Liver (tissue), 8 donors: ENCODE measurements at regions not wholly inside any gene's neighbourhood (a gene's known extent, or its start where the extent isn't known, plus 50 kb on each side); places are given as distances from the start of the nearest gene placed in this dataset.

ENCODE experiments used
- DNase-seq: peaks from one replicate; pipeline ENCODE4 v3.0.0-alpha.2; 2017; ENCODE audit warnings: low spot score
- H3K27ac ChIP-seq, 2 donors: one replicate each; pipeline ENCODE4 v1.7.0; 2013; ENCODE audit warnings: inconsistent platforms in 2 of 2, low read length in 2 of 2, control low read depth in 1 of 2, low read depth in 1 of 2, mild to moderate bottlenecking in 1 of 2
- H3K27me3 ChIP-seq, 4 donors: one replicate each; pipeline versions ENCODE4 v1.6.1 to v1.7.0; 2013; ENCODE audit warnings: low read length in 3 of 4, inconsistent platforms in 1 of 4, mild to moderate bottlenecking in 1 of 4, moderate library complexity in 1 of 4; ENCODE audit not compliant: control insufficient read depth in 4 of 4, insufficient read depth in 4 of 4
- H3K36me3 ChIP-seq, 4 donors: one replicate each; pipeline versions ENCODE4 v1.6.1 to v1.7.0; 2013; ENCODE audit warnings: low read length in 3 of 4, mild to moderate bottlenecking in 3 of 4, low read depth in 1 of 4, moderate library complexity in 1 of 4; ENCODE audit not compliant: control insufficient read depth in 4 of 4, insufficient read depth in 3 of 4
- H3K4me1 ChIP-seq, 4 donors: one replicate each; pipeline versions ENCODE4 v1.6.1 to v1.7.0; 2013; ENCODE audit warnings: low read length in 3 of 4, mild to moderate bottlenecking in 3 of 4, moderate library complexity in 1 of 4; ENCODE audit not compliant: control insufficient read depth in 4 of 4, insufficient read depth in 4 of 4
- H3K4me3 ChIP-seq, 3 donors: one replicate each; pipeline versions ENCODE4 v1.6.1 to v1.7.0; 2013; ENCODE audit warnings: low read length in 3 of 3, control low read depth in 1 of 3, low read depth in 1 of 3, mild to moderate bottlenecking in 1 of 3
- H3K9ac ChIP-seq, 2 donors: one replicate each; pipeline ENCODE4 v1.7.0; 2013; ENCODE audit warnings: low read length in 2 of 2, mild to moderate bottlenecking in 2 of 2, moderate library complexity in 2 of 2, control low read depth in 1 of 2, low read depth in 1 of 2
- H3K9me3 ChIP-seq, 4 donors: one replicate each; pipeline versions ENCODE4 v1.6.1 to v1.7.0; 2013; ENCODE audit warnings: low read length in 3 of 4; ENCODE audit not compliant: control insufficient read depth in 4 of 4
- ATF3 ChIP-seq: IDR thresholded peaks from 2 replicates; pipeline ENCODE4 v1.6.1; 2016; ENCODE audit warnings: antibody characterized with exemption
- CTCF ChIP-seq: fragments of 150-350 bp; IDR thresholded peaks from 2 replicates; pipeline ENCODE4 v1.5.1; 2017; ENCODE audit warnings: improper control_type of control experiment, low read depth, low read length; ENCODE audit not compliant: missing input control
- EGR1 ChIP-seq, 2 donors: IDR thresholded peaks; 2 replicates each; pipeline ENCODE4 v1.6.1; 2016 to 2018; ENCODE audit warnings: antibody characterized with exemption in 2 of 2, low read depth in 2 of 2
- FOXA1 ChIP-seq: IDR thresholded peaks from 2 replicates; pipeline ENCODE4 v1.6.1; 2016; ENCODE audit warnings: antibody characterized with exemption
- FOXA2 ChIP-seq: IDR thresholded peaks from 2 replicates; pipeline ENCODE4 v1.6.1; 2016; ENCODE audit warnings: antibody characterized with exemption
- GABPA ChIP-seq, 2 donors: IDR thresholded peaks in 1 of 2; conservative IDR thresholded peaks in 1 of 2; 2 replicates each; pipeline ENCODE4 v1.6.1; 2016; ENCODE audit warnings: antibody characterized with exemption in 2 of 2, mild to moderate bottlenecking in 1 of 2, moderate library complexity in 1 of 2
- HNF4A ChIP-seq, 2 donors: conservative IDR thresholded peaks; 2 replicates each; pipeline ENCODE4 v1.6.1; 2016; ENCODE audit warnings: antibody characterized with exemption in 2 of 2, mild to moderate bottlenecking in 2 of 2
- HNF4G ChIP-seq: IDR thresholded peaks from 2 replicates; pipeline ENCODE4 v1.6.1; 2016; ENCODE audit warnings: antibody characterized with exemption
- JUND ChIP-seq, 2 donors: IDR thresholded peaks; 2 replicates each; pipeline ENCODE4 v1.6.1; 2016; ENCODE audit warnings: antibody characterized with exemption in 2 of 2
- MAX ChIP-seq: IDR thresholded peaks from 2 replicates; pipeline ENCODE4 v1.6.1; 2016; ENCODE audit warnings: antibody characterized with exemption
- NR2F2 ChIP-seq: IDR thresholded peaks from 2 replicates; pipeline ENCODE4 v1.6.1; 2016; ENCODE audit warnings: antibody characterized with exemption
- RAD21 ChIP-seq, 2 donors: IDR thresholded peaks; 2 replicates each; pipeline ENCODE4 v1.6.1; 2016; ENCODE audit warnings: antibody characterized with exemption in 2 of 2, mild to moderate bottlenecking in 2 of 2
- REST ChIP-seq: IDR thresholded peaks from 2 replicates; pipeline ENCODE4 v1.6.1; 2016; ENCODE audit warnings: antibody characterized with exemption, mild to moderate bottlenecking
- RXRA ChIP-seq, 2 donors: IDR thresholded peaks; 2 replicates each; pipeline ENCODE4 v1.6.1; 2017 to 2018; ENCODE audit warnings: antibody characterized with exemption in 2 of 2, mild to moderate bottlenecking in 1 of 2
- SP1 ChIP-seq: IDR thresholded peaks from 2 replicates; pipeline ENCODE4 v1.6.1; 2018; ENCODE audit warnings: antibody characterized with exemption, mild to moderate bottlenecking
- TAF1 ChIP-seq: conservative IDR thresholded peaks from 2 replicates; pipeline ENCODE4 v1.6.1; 2016; ENCODE audit warnings: antibody characterized with exemption, mild to moderate bottlenecking
- YY1 ChIP-seq: IDR thresholded peaks from 2 replicates; pipeline ENCODE4 v1.6.1; 2016; ENCODE audit warnings: antibody characterized with exemption, mild to moderate bottlenecking
- ZBTB33 ChIP-seq: IDR thresholded peaks from 2 replicates; pipeline ENCODE4 v1.6.1; 2016; ENCODE audit warnings: antibody characterized with exemption
- WGBS: extraction: QIAGEN DNeasy Blood & Tissue Kit; methylation state at CpG from one replicate; pipeline ENCODE4 v1.1.7; 2013; 5-methylcytosine and 5-hydroxymethylcytosine counted together
- donor health status: healthy.
- donor health status: healthy.
- donor health status: healthy.
- donor health status: healthy.
- donor health status: healthy.

- no peak for TF ChIP-seq ZBTB33
- TF ChIP-seq FOXA2 = no peak
- TF ChIP-seq HNF4G = no peak
- no peak for TF ChIP-seq ATF3
- no peak for TF ChIP-seq FOXA1
- no peak for TF ChIP-seq RAD21 (IDR thresholded peaks at IDR 0.05)
These were observed 112.3 kb upstream of the RADX start (continued) for GRCh38 chrX:106499473-106499872.

- no peaks in the 10 kb centered on the region for H3K36me3 ChIP-seq
These were observed 100.9 kb upstream of the RADX start for GRCh38 chrX:106510713-106511403.

More at GRCh38 chrX:106510713-106511403, 100.9 kb upstream of the RADX start:
- H3K9ac ChIP-seq = no peak overlapping the region
- no peak overlapping the region for H3K4me3 ChIP-seq
- no peak overlapping the region for H3K27ac ChIP-seq
- H3K4me1 ChIP-seq = no peaks in the 10 kb centered on the region
- no peaks in the 10 kb centered on the region for H3K9me3 ChIP-seq
- H3K27me3 ChIP-seq = peaks cover 0 to 7% (median 0%) of the 10 kb centered on the region in 4 donors
- whole genome bisulfite sequencing = 88% methylated on average over 1 of the region's 1 CpG
- DNase-seq = no peak
- TF ChIP-seq JUND (IDR thresholded peaks at IDR 0.05) (no peak), HNF4G (no peak), TAF1 (no peak), ATF3 (no peak), REST (no peak), MAX (no peak), GABPA (IDR thresholded peaks at IDR 0.05 in 1 of 2, conservative IDR thresholded peaks at IDR 0.05 in 1 of 2) (no peak), ZBTB33 (no peak), FOXA1 (no peak), EGR1 (IDR thresholded peaks at IDR 0.05; ENCODE audit: low read depth in 2 of 2) (no peak), CTCF (no peak), RXRA (IDR thresholded peaks at IDR 0.05) (no peak), NR2F2 (no peak), HNF4A (conservative IDR thresholded peaks at IDR 0.05) (no peak), SP1 (no peak), YY1 (no peak), FOXA2 (no peak)
